LNCaP clone FGC (cell line): ENCODE measurements at regions not wholly inside any gene's neighbourhood (a gene's known extent, or its start where the extent isn't known, plus 50 kb on each side); places are given as distances from the start of the nearest gene placed in this dataset.

Source experiments
- DNase-seq: peaks from one replicate; pipeline ENCODE4 v3.0.0-alpha.2; 2011; ENCODE audit warnings: low read depth
- H3K4me3 ChIP-seq: 2 replicates; pipeline ENCODE4 v1.5.1; 2011; ENCODE audit warnings: mild to moderate bottlenecking, low read depth, low read length, control low read depth
- CTCF ChIP-seq: IDR thresholded peaks from 2 replicates; pipeline ENCODE4 v1.5.1; 2012; ENCODE audit warnings: mild to moderate bottlenecking; ENCODE audit not compliant: control insufficient read depth, insufficient read depth; ENCODE audit errors: extremely low read depth

DNA sequence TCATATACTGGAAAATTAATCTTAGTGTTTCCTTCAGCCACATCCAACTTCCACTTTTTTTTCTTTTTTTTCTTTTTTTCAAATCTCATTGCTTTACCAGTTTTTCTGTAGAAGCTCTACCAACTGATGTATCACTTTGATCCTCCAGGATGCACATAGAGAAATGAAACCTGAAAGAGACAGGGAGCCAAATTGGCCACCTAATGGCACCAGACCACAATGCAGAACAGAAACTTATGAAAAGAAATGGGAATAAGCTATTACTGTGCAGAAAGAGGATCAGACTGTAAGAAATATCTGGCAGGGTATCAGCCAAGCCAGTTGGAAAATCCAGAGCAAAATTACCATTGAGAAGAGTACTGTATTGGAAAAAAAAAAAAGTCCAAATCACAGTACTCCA, 1514.2 kb downstream of the MRPL39 start:
- DNase-seq = no peak
- TF ChIP-seq CTCF = no peak

DNA sequence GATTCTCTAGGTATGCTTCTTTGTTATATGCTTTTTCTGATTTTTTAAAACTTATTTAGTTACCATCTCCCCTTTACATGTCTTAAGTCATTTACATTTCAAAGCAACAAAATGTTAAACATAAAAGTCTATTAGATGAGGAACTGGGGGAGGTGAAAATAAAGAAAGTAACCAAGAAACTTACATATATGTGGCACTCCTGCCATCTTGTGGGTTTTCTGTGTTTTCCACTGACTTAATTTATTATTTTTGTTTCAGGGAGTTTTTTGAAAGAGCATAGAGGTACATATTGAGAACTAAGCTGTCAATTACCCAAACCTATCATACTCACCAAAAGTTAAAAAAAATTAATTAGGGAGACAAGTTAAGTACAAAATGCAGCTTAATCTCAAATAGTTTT, 1531.1 kb downstream of the MRPL39 start:
- no peak overlapping the region for H3K4me3 ChIP-seq
- TF ChIP-seq CTCF = peak; percentile 18; the same call in 1 of the 2 replicates
- peak; percentile 23 for DNase-seq

More for the DNA sequence above, 1514.2 kb downstream of the MRPL39 start:
- no peak overlapping the region for H3K4me3 ChIP-seq

DNA sequence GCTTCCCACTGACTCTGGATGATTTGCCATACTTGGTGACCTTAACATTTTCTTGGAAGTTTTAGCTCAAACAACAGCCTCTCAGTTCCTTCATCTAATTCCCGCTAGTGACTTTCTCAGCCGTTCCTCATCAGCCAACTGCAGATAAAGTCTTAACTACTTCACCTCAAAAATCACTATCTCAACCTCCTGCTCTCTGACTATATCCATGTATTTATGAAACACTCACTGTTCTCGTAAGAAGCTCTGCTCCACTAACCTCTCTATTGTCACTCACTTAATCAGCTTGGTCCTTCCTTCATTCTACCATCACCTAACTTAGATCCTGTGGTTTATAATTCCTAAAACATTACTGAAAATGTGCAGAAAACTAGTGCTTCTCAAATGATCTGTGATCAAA, 1551.6 kb downstream of the MRPL39 start:
- no peak for TF ChIP-seq CTCF
- no peak for DNase-seq

GRCh38 chr21:24050231-24050630, 1557.0 kb downstream of the MRPL39 start:
- no peak overlapping the region for H3K4me3 ChIP-seq
- DNase-seq = no peak
- no peak for TF ChIP-seq CTCF

More for the DNA sequence above, 1551.6 kb downstream of the MRPL39 start:
- H3K4me3 ChIP-seq = no peak overlapping the region

- TF ChIP-seq CTCF = no peak
- no peak overlapping the region for H3K4me3 ChIP-seq
- DNase-seq = no peak
Observed at GRCh38 chr21:24046829-24047443, 1560.3 kb downstream of the MRPL39 start.

DNA sequence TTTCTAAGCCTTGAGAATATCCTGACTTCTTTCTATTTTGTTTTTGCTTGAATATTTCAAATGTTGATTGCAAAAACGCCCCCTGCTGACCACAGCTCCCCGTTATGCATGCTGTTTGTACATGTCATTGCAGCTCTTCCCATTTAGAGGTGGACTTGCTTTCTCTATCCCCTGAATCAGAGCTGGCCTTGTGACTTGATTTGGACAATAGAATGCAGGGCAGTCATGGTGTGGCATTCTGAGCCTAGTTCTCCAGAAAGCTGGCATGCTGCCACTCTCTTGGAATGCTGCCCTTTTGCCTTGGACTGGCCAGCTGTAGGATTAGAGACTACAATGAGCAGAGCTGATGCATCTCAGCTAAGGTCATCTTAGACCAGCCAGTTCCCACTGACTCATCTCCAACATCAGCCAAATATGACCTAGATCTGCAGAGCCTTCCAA, 1561.5 kb downstream of the MRPL39 start:
- DNase-seq = peak; percentile 90
- H3K4me3 ChIP-seq = no peak overlapping the region
- peak; percentile 44 for TF ChIP-seq CTCF

- no peak overlapping the region for H3K4me3 ChIP-seq
- no peak for TF ChIP-seq CTCF
- DNase-seq = no peak
Observed at GRCh38 chr21:24045373-24045772, 1561.9 kb downstream of the MRPL39 start.
